Astrocyte (in vitro differentiated cells and primary cell): ENCODE measurements at regions not wholly inside any gene's neighbourhood (a gene's known extent, or its start where the extent isn't known, plus 50 kb on each side); places are given as distances from the start of the nearest gene placed in this dataset.

ENCODE experiments used
- CTCF ChIP-seq: IDR thresholded peaks from 2 replicates; pipeline ENCODE4 v1.5.1; 2011; ENCODE audit warnings: low read depth, mild to moderate bottlenecking, inconsistent platforms, low read length, moderate library complexity; ENCODE audit not compliant: insufficient read depth
- EZH2 ChIP-seq: IDR thresholded peaks from 2 replicates; pipeline ENCODE4 v1.6.1; 2012; ENCODE audit warnings: mild to moderate bottlenecking, low read length, inconsistent platforms; ENCODE audit not compliant: insufficient read depth

- no peak for TF ChIP-seq CTCF
- TF ChIP-seq EZH2: no peak
These were observed 110.6 kb upstream of the LIMCH1 start for GRCh38 chr4:41427306-41427882.
